ENCODE measurements at regions not wholly inside any gene's neighbourhood (a gene's known extent, or its start where the extent isn't known, plus 50 kb on each side); places are given as distances from the start of the nearest gene placed in this dataset.

- WGBS, 3 donors, result 89 to 91% (median 91%) methylated on average over 3 of the region's 3 CpGs
These were observed 173.1 kb upstream of the POM121L12 start for GRCh38 chr7:52862321-52862720.

GRCh38 chr7:52857367-52857766, 178.1 kb upstream of the POM121L12 start:
- H3K4me3 ChIP-seq (ENCODE audit: low read depth in 1 of 3, low read length in 3 of 3), result no peak overlapping the region
- DNase-seq (no peak), FAIRE-seq (no peak)
- H3K9me3 ChIP-seq (ENCODE audit: control insufficient read depth in 2 of 2, insufficient read depth in 1 of 2, low read depth in 1 of 2, low read length in 1 of 2), result no peaks in the 10 kb centered on the region
- no peaks in the 10 kb centered on the region for H3K4me1 ChIP-seq (ENCODE audit: control insufficient read depth in 3 of 3, insufficient read depth in 2 of 3, low read depth in 1 of 3, low read length in 2 of 3)
- 0 to 3% (median 0%) methylated on average over 1 of the region's 1 CpG for WGBS, 3 donors
- H3K36me3 ChIP-seq (ENCODE audit: control insufficient read depth in 3 of 3, insufficient read depth in 2 of 3, low read depth in 1 of 3, low read length in 3 of 3), result no peaks in the 10 kb centered on the region
- H3K27ac ChIP-seq (ENCODE audit: low read depth in 1 of 3, low read length in 2 of 3), result no peak overlapping the region
- H3K27me3 ChIP-seq (ENCODE audit: control insufficient read depth in 3 of 3, insufficient read depth in 3 of 3, low read length in 3 of 3), result no peaks in the 10 kb centered on the region

More at GRCh38 chr7:52862321-52862720, 173.1 kb upstream of the POM121L12 start:
- no peak for DNase-seq
- FAIRE-seq, result no peak
- Histone ChIP-seq H3K27me3 (ENCODE audit: control insufficient read depth in 3 of 3, insufficient read depth in 3 of 3, low read length in 3 of 3) (no peaks in the 10 kb centered on the region), H3K36me3 (ENCODE audit: control insufficient read depth in 3 of 3, insufficient read depth in 2 of 3, low read depth in 1 of 3, low read length in 3 of 3) (no peaks in the 10 kb centered on the region), H3K27ac (ENCODE audit: low read depth in 1 of 3, low read length in 2 of 3) (no peak overlapping the region), H3K9me3 (ENCODE audit: control insufficient read depth in 2 of 2, insufficient read depth in 1 of 2, low read depth in 1 of 2, low read length in 1 of 2) (peaks cover 0 to 13% of the 10 kb centered on the region in 2 donors), H3K4me3 (ENCODE audit: low read depth in 1 of 3, low read length in 3 of 3) (no peak overlapping the region), H3K4me1 (ENCODE audit: control insufficient read depth in 3 of 3, insufficient read depth in 2 of 3, low read depth in 1 of 3, low read length in 2 of 3) (no peaks in the 10 kb centered on the region)

- WGBS, 3 donors, result 47 to 63% (median 63%) methylated on average over 1 of the region's 1 CpG
These were observed 180.8 kb upstream of the POM121L12 start for GRCh38 chr7:52854681-52855080.

GRCh38 chr7:52851547-52851946, 183.9 kb upstream of the POM121L12 start:
- 31 to 35% (median 33%) methylated on average over 2 of the region's 2 CpGs for WGBS, 3 donors
- Histone ChIP-seq H3K27ac (ENCODE audit: low read depth in 1 of 3, low read length in 2 of 3) (no peak overlapping the region), H3K27me3 (ENCODE audit: control insufficient read depth in 3 of 3, insufficient read depth in 3 of 3, low read length in 3 of 3) (no peaks in the 10 kb centered on the region), H3K36me3 (ENCODE audit: control insufficient read depth in 3 of 3, insufficient read depth in 2 of 3, low read depth in 1 of 3, low read length in 3 of 3) (no peaks in the 10 kb centered on the region), H3K4me3 (ENCODE audit: low read depth in 1 of 3, low read length in 3 of 3) (no peak overlapping the region), H3K4me1 (ENCODE audit: control insufficient read depth in 3 of 3, insufficient read depth in 2 of 3, low read depth in 1 of 3, low read length in 2 of 3) (no peaks in the 10 kb centered on the region), H3K9me3 (ENCODE audit: control insufficient read depth in 2 of 2, insufficient read depth in 1 of 2, low read depth in 1 of 2, low read length in 1 of 2) (no peaks in the 10 kb centered on the region)
- no peak for DNase-seq
- FAIRE-seq, result no peak

More at GRCh38 chr7:52854681-52855080, 180.8 kb upstream of the POM121L12 start:
- FAIRE-seq (no peak), DNase-seq (no peak)
- Histone ChIP-seq H3K36me3 (ENCODE audit: control insufficient read depth in 3 of 3, insufficient read depth in 2 of 3, low read depth in 1 of 3, low read length in 3 of 3) (no peaks in the 10 kb centered on the region), H3K4me1 (ENCODE audit: control insufficient read depth in 3 of 3, insufficient read depth in 2 of 3, low read depth in 1 of 3, low read length in 2 of 3) (no peaks in the 10 kb centered on the region), H3K27me3 (ENCODE audit: control insufficient read depth in 3 of 3, insufficient read depth in 3 of 3, low read length in 3 of 3) (no peaks in the 10 kb centered on the region), H3K27ac (ENCODE audit: low read depth in 1 of 3, low read length in 2 of 3) (no peak overlapping the region), H3K4me3 (ENCODE audit: low read depth in 1 of 3, low read length in 3 of 3) (no peak overlapping the region), H3K9me3 (ENCODE audit: control insufficient read depth in 2 of 2, insufficient read depth in 1 of 2, low read depth in 1 of 2, low read length in 1 of 2) (no peaks in the 10 kb centered on the region)

GRCh38 chr7:52843436-52843835, 192.0 kb upstream of the POM121L12 start:
- Histone ChIP-seq H3K9me3 (ENCODE audit: control insufficient read depth in 2 of 2, insufficient read depth in 1 of 2, low read depth in 1 of 2, low read length in 1 of 2) (no peaks in the 10 kb centered on the region), H3K27ac (ENCODE audit: low read depth in 1 of 3, low read length in 2 of 3) (no peak overlapping the region), H3K36me3 (ENCODE audit: control insufficient read depth in 3 of 3, insufficient read depth in 2 of 3, low read depth in 1 of 3, low read length in 3 of 3) (no peaks in the 10 kb centered on the region), H3K4me1 (ENCODE audit: control insufficient read depth in 3 of 3, insufficient read depth in 2 of 3, low read depth in 1 of 3, low read length in 2 of 3) (no peaks in the 10 kb centered on the region), H3K4me3 (ENCODE audit: low read depth in 1 of 3, low read length in 3 of 3) (no peak overlapping the region), H3K27me3 (ENCODE audit: control insufficient read depth in 3 of 3, insufficient read depth in 3 of 3, low read length in 3 of 3) (no peaks in the 10 kb centered on the region)
- WGBS, 3 donors, result 3 to 30% (median 3%) methylated on average over 1 of the region's 1 CpG
- FAIRE-seq (no peak), DNase-seq (no peak)

GRCh38 chr7:52842202-52842900, 193.1 kb upstream of the POM121L12 start:
- H3K27me3 ChIP-seq (ENCODE audit: control insufficient read depth in 3 of 3, insufficient read depth in 3 of 3, low read length in 3 of 3), result no peaks in the 10 kb centered on the region
- no peak overlapping the region for H3K27ac ChIP-seq (ENCODE audit: low read depth in 1 of 3, low read length in 2 of 3)
- DNase-seq, result no peak
- H3K4me1 ChIP-seq (ENCODE audit: control insufficient read depth in 3 of 3, insufficient read depth in 2 of 3, low read depth in 1 of 3, low read length in 2 of 3), result no peaks in the 10 kb centered on the region
- H3K36me3 ChIP-seq (ENCODE audit: control insufficient read depth in 3 of 3, insufficient read depth in 2 of 3, low read depth in 1 of 3, low read length in 3 of 3), result no peaks in the 10 kb centered on the region
- no peak overlapping the region for H3K4me3 ChIP-seq (ENCODE audit: low read depth in 1 of 3, low read length in 3 of 3)
- FAIRE-seq, result no peak
- 77 to 92% (median 84%) methylated on average over 4 of the region's 4 CpGs for WGBS, 3 donors
- H3K9me3 ChIP-seq (ENCODE audit: control insufficient read depth in 2 of 2, insufficient read depth in 1 of 2, low read depth in 1 of 2, low read length in 1 of 2), result no peaks in the 10 kb centered on the region

- Histone ChIP-seq H3K4me1 (ENCODE audit: control insufficient read depth in 3 of 3, insufficient read depth in 2 of 3, low read depth in 1 of 3, low read length in 2 of 3) (no peaks in the 10 kb centered on the region), H3K9me3 (ENCODE audit: control insufficient read depth in 2 of 2, insufficient read depth in 1 of 2, low read depth in 1 of 2, low read length in 1 of 2) (no peaks in the 10 kb centered on the region), H3K4me3 (ENCODE audit: low read depth in 1 of 3, low read length in 3 of 3) (no peak overlapping the region), H3K36me3 (ENCODE audit: control insufficient read depth in 3 of 3, insufficient read depth in 2 of 3, low read depth in 1 of 3, low read length in 3 of 3) (no peaks in the 10 kb centered on the region), H3K27me3 (ENCODE audit: control insufficient read depth in 3 of 3, insufficient read depth in 3 of 3, low read length in 3 of 3) (no peaks in the 10 kb centered on the region), H3K27ac (ENCODE audit: low read depth in 1 of 3, low read length in 2 of 3) (no peak overlapping the region)
- DNase-seq, result no peak
- no peak for FAIRE-seq
- WGBS, 3 donors, result 0 to 47% (median 28%) methylated on average over 1 of the region's 1 CpG
These were observed 196.4 kb upstream of the POM121L12 start for GRCh38 chr7:52838981-52839411.

GRCh38 chr7:52831321-52831720, 204.1 kb upstream of the POM121L12 start:
- H3K4me3 ChIP-seq (ENCODE audit: low read depth in 1 of 3, low read length in 3 of 3), result no peak overlapping the region
- H3K4me1 ChIP-seq (ENCODE audit: control insufficient read depth in 3 of 3, insufficient read depth in 2 of 3, low read depth in 1 of 3, low read length in 2 of 3), result no peaks in the 10 kb centered on the region
- no peaks in the 10 kb centered on the region for H3K27me3 ChIP-seq (ENCODE audit: control insufficient read depth in 3 of 3, insufficient read depth in 3 of 3, low read length in 3 of 3)
- peaks cover 0 to 2% of the 10 kb centered on the region in 2 donors for H3K9me3 ChIP-seq (ENCODE audit: control insufficient read depth in 2 of 2, insufficient read depth in 1 of 2, low read depth in 1 of 2, low read length in 1 of 2)
- H3K27ac ChIP-seq (ENCODE audit: low read depth in 1 of 3, low read length in 2 of 3), result no peak overlapping the region
- no peak for DNase-seq
- 72 to 80% (median 77%) methylated on average over 5 of the region's 5 CpGs for WGBS, 3 donors
- H3K36me3 ChIP-seq (ENCODE audit: control insufficient read depth in 3 of 3, insufficient read depth in 2 of 3, low read depth in 1 of 3, low read length in 3 of 3), result no peaks in the 10 kb centered on the region
- no peak for FAIRE-seq

GRCh38 chr7:52830801-52831200, 204.6 kb upstream of the POM121L12 start:
- H3K9me3 ChIP-seq (ENCODE audit: control insufficient read depth in 2 of 2, insufficient read depth in 1 of 2, low read depth in 1 of 2, low read length in 1 of 2), result peaks cover 0 to 2% of the 10 kb centered on the region in 2 donors
- no peaks in the 10 kb centered on the region for H3K4me1 ChIP-seq (ENCODE audit: control insufficient read depth in 3 of 3, insufficient read depth in 2 of 3, low read depth in 1 of 3, low read length in 2 of 3)
- H3K4me3 ChIP-seq (ENCODE audit: low read depth in 1 of 3, low read length in 3 of 3), result no peak overlapping the region
- 61 to 83% (median 75%) methylated on average over 1 of the region's 1 CpG for WGBS, 3 donors
- no peaks in the 10 kb centered on the region for H3K36me3 ChIP-seq (ENCODE audit: control insufficient read depth in 3 of 3, insufficient read depth in 2 of 3, low read depth in 1 of 3, low read length in 3 of 3)
- no peak for FAIRE-seq
- H3K27ac ChIP-seq (ENCODE audit: low read depth in 1 of 3, low read length in 2 of 3), result no peak overlapping the region
- DNase-seq, result no peak
- H3K27me3 ChIP-seq (ENCODE audit: control insufficient read depth in 3 of 3, insufficient read depth in 3 of 3, low read length in 3 of 3), result no peaks in the 10 kb centered on the region
